ENCODE measurements at regions not wholly inside any gene's neighbourhood (a gene's known extent, or its start where the extent isn't known, plus 50 kb on each side); places are given as distances from the start of the nearest gene placed in this dataset.

GRCh38 chr2:118186110-118186857, 98.0 kb downstream of the INSIG2 start:
- 0 out of 2 replicates have a peak, but pooled peaks have one; percentile 4 for TF ChIP-seq CTCF (conservative IDR thresholded peaks at IDR 0.05)
- no peak for TF ChIP-seq ZFX (IDR thresholded peaks at IDR 0.05)
- peak overlapping the region; percentile 70 for H3K27ac ChIP-seq

- TF ChIP-seq ZFX (IDR thresholded peaks at IDR 0.05) (0 out of 2 replicates have a peak, but pooled peaks have one; percentile 24), CTCF (conservative IDR thresholded peaks at IDR 0.05) (0 out of 2 replicates have a peak, but pooled peaks have one; percentile 7)
- H3K27ac ChIP-seq, result peak overlapping the region; percentile 70
These were observed 97.2 kb downstream of the INSIG2 start for GRCh38 chr2:118185210-118186109.

- no peak overlapping the region for H3K27ac ChIP-seq
- TF ChIP-seq CTCF (conservative IDR thresholded peaks at IDR 0.05) (no peak), ZFX (IDR thresholded peaks at IDR 0.05) (no peak)
These were observed 95.1 kb downstream of the INSIG2 start for GRCh38 chr2:118183381-118183780.

GRCh38 chr2:118179445-118179844, 91.2 kb downstream of the INSIG2 start:
- TF ChIP-seq ZFX (IDR thresholded peaks at IDR 0.05), result no peak
- TF ChIP-seq CTCF (conservative IDR thresholded peaks at IDR 0.05), result no peak
- no peak overlapping the region for H3K27ac ChIP-seq

GRCh38 chr2:118177884-118178283, 89.6 kb downstream of the INSIG2 start:
- H3K27ac ChIP-seq, result no peak overlapping the region
- TF ChIP-seq CTCF (conservative IDR thresholded peaks at IDR 0.05) (no peak), ZFX (IDR thresholded peaks at IDR 0.05) (no peak)

- no peak overlapping the region for H3K27ac ChIP-seq
- TF ChIP-seq CTCF (conservative IDR thresholded peaks at IDR 0.05), result no peak
These were observed 89.0 kb downstream of the INSIG2 start for GRCh38 chr2:118177318-118177717.

- H3K27ac ChIP-seq, result no peak overlapping the region
- no peak for TF ChIP-seq ZFX (IDR thresholded peaks at IDR 0.05)
- TF ChIP-seq CTCF (conservative IDR thresholded peaks at IDR 0.05), result no peak
These were observed 88.3 kb downstream of the INSIG2 start for GRCh38 chr2:118176601-118177000.
